ENCODE measurements at regions not wholly inside any gene's neighbourhood (a gene's known extent, or its start where the extent isn't known, plus 50 kb on each side); places are given as distances from the start of the nearest gene placed in this dataset.

DNA sequence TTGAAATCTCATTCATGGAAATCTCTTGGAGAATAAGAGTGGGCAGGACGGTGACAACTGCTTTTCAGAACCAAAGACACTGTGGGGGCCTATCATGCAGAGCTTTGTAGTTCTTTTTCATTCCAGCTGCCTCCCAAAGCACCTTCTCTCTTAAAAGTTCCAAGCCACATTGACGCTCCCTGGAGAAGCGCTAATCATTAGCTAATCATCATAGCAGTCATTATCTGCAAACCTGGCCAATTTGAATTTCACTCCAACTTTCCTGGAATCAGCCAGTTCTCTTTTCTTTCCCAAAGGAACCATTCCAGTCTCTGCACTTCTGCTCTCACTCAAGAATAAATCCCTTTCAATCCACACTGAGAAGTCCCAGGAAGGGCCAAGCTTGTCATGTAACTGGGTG, 1144.1 kb upstream of the IGFBP7 start:
- no peak for TF ChIP-seq CTCF (IDR thresholded peaks at IDR 0.05)
- TF ChIP-seq POLR2AphosphoS5 (IDR thresholded peaks at IDR 0.05), result no peak

Data from transverse colon (tissue), 4 donors.